Spleen (tissue), 11 donors: ENCODE measurements at regions not wholly inside any gene's neighbourhood (a gene's known extent, or its start where the extent isn't known, plus 50 kb on each side); places are given as distances from the start of the nearest gene placed in this dataset.
A peak's percentile ranks its signal among the peaks of the same experiment; 100 is the strongest.

Experiments used
- DNase-seq: peaks from one replicate; pipeline ENCODE4 v3.0.0-alpha.2; 2020
- H3K27ac ChIP-seq, 8 donors: fragments of 200-600 bp; sonication (generic) in 7 of 8; 1 replicate in 4 of 8; 2 replicates in 4 of 8; pipeline versions ENCODE4 v1.5.0 to v1.8.0; 2016 to 2021; ENCODE audit warnings: inconsistent platforms in 4 of 8, mild to moderate bottlenecking in 4 of 8, moderate library complexity in 1 of 8
- H3K27me3 ChIP-seq, 7 donors: fragments of 200-600 bp; sonication (generic) in 6 of 7; replicated peaks in 1 of 7; 1 replicate in 4 of 7; 2 replicates in 3 of 7; pipeline versions ENCODE4 v1.5.0 to v1.8.0; 2016 to 2021; ENCODE audit warnings: inconsistent platforms in 3 of 7, mild to moderate bottlenecking in 1 of 7
- H3K36me3 ChIP-seq, 6 donors: fragments of 200-600 bp; sonication (generic) in 5 of 6; 1 replicate in 4 of 6; 2 replicates in 2 of 6; pipeline versions ENCODE4 v1.5.0 to v1.8.0; 2016 to 2021; ENCODE audit warnings: inconsistent platforms in 2 of 6
- H3K4me1 ChIP-seq, 6 donors: fragments of 200-600 bp; sonication (generic) in 5 of 6; 1 replicate in 3 of 6; 2 replicates in 3 of 6; pipeline versions ENCODE4 v1.5.0 to v1.8.0; 2016 to 2021; ENCODE audit warnings: inconsistent platforms in 3 of 6
- H3K4me3 ChIP-seq, 8 donors: fragments of 200-600 bp; sonication (generic) in 7 of 8; 1 replicate in 4 of 8; 2 replicates in 4 of 8; pipeline versions ENCODE4 v1.5.0 to v1.8.0; 2016 to 2021; ENCODE audit warnings: inconsistent platforms in 4 of 8, mild to moderate bottlenecking in 4 of 8, moderate library complexity in 2 of 8
- H3K9me3 ChIP-seq, 8 donors: fragments of 200-600 bp; sonication (generic) in 7 of 8; 1 replicate in 4 of 8; 2 replicates in 4 of 8; pipeline versions ENCODE4 v1.5.0 to v1.8.0; 2016 to 2021; ENCODE audit warnings: inconsistent platforms in 4 of 8
- CTCF ChIP-seq, 11 experiments: fragments of 200-600 bp in 7 of 11; fragments of 450-650 bp in 4 of 11; sonication (generic) in 4 of 11; IDR thresholded peaks in 8 of 11; conservative IDR thresholded peaks in 3 of 11; 1 replicate in 7 of 11; 2 replicates in 4 of 11; pipeline versions ENCODE4 v1.4.0 to v1.8.0; 2016 to 2021; ENCODE audit warnings: antibody characterized with exemption in 11 of 11, inconsistent platforms in 4 of 11, mild to moderate bottlenecking in 1 of 11
- POLR2A ChIP-seq, 3 donors: fragments of 450-650 bp; IDR thresholded peaks; one replicate each; pipeline ENCODE4 v1.5.1; 2017; ENCODE audit warnings: antibody characterized with exemption in 3 of 3, mild to moderate bottlenecking in 1 of 3
- POLR2AphosphoS5 ChIP-seq, 3 donors: sonication (generic); formaldehyde crosslinking; IDR thresholded peaks; one replicate each; pipeline ENCODE4 v1.5.1; 2017; ENCODE audit warnings: antibody characterized with exemption in 3 of 3
- WGBS, 5 donors: extraction: QIAGEN DNeasy Blood & Tissue Kit in 3 of 5; methylation state at CpG; one replicate each; pipeline versions ENCODE4 v1.1.5 to v1.1.7; 2013 to 2018; 5-methylcytosine and 5-hydroxymethylcytosine counted together
- intact Hi-C: fragments of 100-400 bp; cut with DNase I; formaldehyde crosslinking; loops from one replicate; pipeline ENCODE4 v1.15.0; 2023; ENCODE audit warnings: low total_unique reads
- donor health status: healthy with polysubstance abuse.
- donor health status: DM: no; HTN: no; CAD: no; lungs with moderate emphysema.
- donor health status: DM: no; HTN: no; CAD: no.
- donor health status: Bipolar disorder and iron deficiency.
- donor health status: healthy.
- donor health status: DM: no; HTN: no; CAD: no.
- donor health status: DM: yes; HTN: yes; CAD: no.

- Histone ChIP-seq H3K27me3 (peaks cover 0 to 17% (median 0%) of the 10 kb centered on the region in 7 donors), H3K9me3 (no peaks in the 10 kb centered on the region), H3K4me3 (no peak overlapping the region), H3K4me1 (no peaks in the 10 kb centered on the region), H3K27ac (no peak overlapping the region), H3K36me3 (no peaks in the 10 kb centered on the region)
- TF ChIP-seq CTCF (IDR thresholded peaks at IDR 0.05 in 8 of 11, conservative IDR thresholded peaks at IDR 0.05 in 3 of 11) (no peak), POLR2AphosphoS5 (IDR thresholded peaks at IDR 0.05) (no peak), POLR2A (IDR thresholded peaks at IDR 0.05) (no peak)
- DNase-seq = no peak
- WGBS, 5 donors = 42 to 77% (median 49%) methylated on average over 2 of the region's 2 CpGs
- intact Hi-C loops = no loop called here
These were observed 162.2 kb upstream of the GPR101 start for GRCh38 chrX:137195991-137196390.

GRCh38 chrX:137195296-137195695, 161.5 kb upstream of the GPR101 start:
- no peak for DNase-seq
- 22 to 54% (median 47%) methylated on average over 2 of the region's 2 CpGs for WGBS, 5 donors
- H3K4me1 ChIP-seq = no peaks in the 10 kb centered on the region
- no peak overlapping the region for H3K27ac ChIP-seq
- H3K36me3 ChIP-seq = no peaks in the 10 kb centered on the region
- no peak overlapping the region for H3K4me3 ChIP-seq
- H3K27me3 ChIP-seq = peaks cover 0 to 13% (median 0%) of the 10 kb centered on the region in 7 donors
- TF ChIP-seq CTCF (IDR thresholded peaks at IDR 0.05 in 8 of 11, conservative IDR thresholded peaks at IDR 0.05 in 3 of 11) = no peak
- no peak for TF ChIP-seq POLR2AphosphoS5 (IDR thresholded peaks at IDR 0.05)
- TF ChIP-seq POLR2A (IDR thresholded peaks at IDR 0.05) = no peak
- H3K9me3 ChIP-seq = no peaks in the 10 kb centered on the region
- intact Hi-C loops = no loop called here

- intact Hi-C loops = no loop called here
- H3K4me1 ChIP-seq = no peaks in the 10 kb centered on the region
- no peaks in the 10 kb centered on the region for H3K36me3 ChIP-seq
- H3K4me3 ChIP-seq = no peak overlapping the region
- no peak for DNase-seq
- 0 to 10% (median 4%) methylated on average over 3 to 4 of the region's 4 CpGs for WGBS, 5 donors
- H3K27me3 ChIP-seq = peaks cover 0 to 10% (median 0%) of the 10 kb centered on the region in 7 donors
- peaks cover 0 to 11% (median 0%) of the 10 kb centered on the region in 8 donors for H3K9me3 ChIP-seq
- no peak for TF ChIP-seq POLR2A (IDR thresholded peaks at IDR 0.05)
- peak in 8 of 11 experiments; percentile 24 to 57 (median 46) for TF ChIP-seq CTCF (IDR thresholded peaks at IDR 0.05 in 8 of 11, conservative IDR thresholded peaks at IDR 0.05 in 3 of 11)
- no peak for TF ChIP-seq POLR2AphosphoS5 (IDR thresholded peaks at IDR 0.05)
- H3K27ac ChIP-seq = no peak overlapping the region
These were observed 160.4 kb upstream of the GPR101 start for GRCh38 chrX:137194164-137194563.

GRCh38 chrX:137187540-137187939, 153.7 kb upstream of the GPR101 start:
- H3K36me3 ChIP-seq = no peaks in the 10 kb centered on the region
- no peak overlapping the region for H3K4me3 ChIP-seq
- peaks cover 0 to 15% (median 0%) of the 10 kb centered on the region in 8 donors for H3K9me3 ChIP-seq
- H3K27ac ChIP-seq = no peak overlapping the region
- no peaks in the 10 kb centered on the region for H3K4me1 ChIP-seq
- 70 to 96% (median 82%) methylated on average over 4 of the region's 4 CpGs for WGBS, 5 donors
- no peaks in the 10 kb centered on the region for H3K27me3 ChIP-seq
- TF ChIP-seq POLR2AphosphoS5 (IDR thresholded peaks at IDR 0.05) = no peak
- no peak for TF ChIP-seq CTCF (IDR thresholded peaks at IDR 0.05 in 8 of 11, conservative IDR thresholded peaks at IDR 0.05 in 3 of 11)
- TF ChIP-seq POLR2A (IDR thresholded peaks at IDR 0.05) = no peak
- DNase-seq = no peak
- intact Hi-C loops = no loop called here
